ENCODE measurements at regions not wholly inside any gene's neighbourhood (a gene's known extent, or its start where the extent isn't known, plus 50 kb on each side); places are given as distances from the start of the nearest gene placed in this dataset.

- TF ChIP-seq PURB (CRISPR knock-in tag; IDR thresholded peaks at IDR 0.05; ENCODE audit: low read depth) (no peak), GTF3C2 (IDR thresholded peaks at IDR 0.05; ENCODE audit: borderline replicate concordance, extremely low read depth, insufficient read length) (no peak), ZNF398 (CRISPR knock-in tag; IDR thresholded peaks at IDR 0.05) (no peak), KAT2B (IDR thresholded peaks at IDR 0.05; ENCODE audit: low read depth, low read length) (no peak), ZKSCAN1 (IDR thresholded peaks at IDR 0.05; ENCODE audit: low read depth, low read length) (no peak), SP1 (CRISPR knock-in tag; IDR thresholded peaks at IDR 0.05) (no peak), CBX3 (IDR thresholded peaks at IDR 0.05; ENCODE audit: borderline replicate concordance in 1 of 2, low read length in 2 of 2) (no peak), C11orf30 (IDR thresholded peaks at IDR 0.05; ENCODE audit: low read depth) (no peak), CEBPB (tag; IDR thresholded peaks at IDR 0.05) (no peak)
Measured at GRCh38 chr6:163895162-163895561, 480.6 kb downstream of the QKI start (continued).

Data from K562 (cell line).